GM19455 (cell line): ENCODE measurements at regions not wholly inside any gene's neighbourhood (a gene's known extent, or its start where the extent isn't known, plus 50 kb on each side); places are given as distances from the start of the nearest gene placed in this dataset.

Experiments
- ATAC-seq: cut with Tn5 transposase; IDR thresholded peaks from one replicate; pipeline ENCODE4 v1.9.1; 2021; ENCODE audit not compliant: unreplicated experiment

DNA sequence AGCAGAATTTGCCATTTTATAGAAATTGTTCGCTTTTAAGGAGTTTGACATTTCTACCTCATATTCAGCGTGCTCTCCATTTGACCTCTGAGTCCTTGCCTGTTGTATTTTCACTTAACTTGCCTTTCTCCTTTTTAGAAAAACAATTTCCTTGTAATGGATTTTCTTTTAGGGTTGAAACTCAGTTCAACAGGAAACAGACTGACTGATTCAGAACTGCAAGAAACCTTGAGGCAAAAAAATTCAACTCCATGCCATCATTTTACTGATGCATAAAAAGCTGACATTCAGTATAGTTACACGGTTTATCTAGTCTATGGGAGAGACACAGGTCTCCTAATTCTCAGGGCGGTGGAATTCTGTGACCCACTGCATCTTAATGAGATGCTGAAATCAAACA lies 59.8 kb downstream of the MRPS30 start:
- no peak for ATAC-seq

DNA sequence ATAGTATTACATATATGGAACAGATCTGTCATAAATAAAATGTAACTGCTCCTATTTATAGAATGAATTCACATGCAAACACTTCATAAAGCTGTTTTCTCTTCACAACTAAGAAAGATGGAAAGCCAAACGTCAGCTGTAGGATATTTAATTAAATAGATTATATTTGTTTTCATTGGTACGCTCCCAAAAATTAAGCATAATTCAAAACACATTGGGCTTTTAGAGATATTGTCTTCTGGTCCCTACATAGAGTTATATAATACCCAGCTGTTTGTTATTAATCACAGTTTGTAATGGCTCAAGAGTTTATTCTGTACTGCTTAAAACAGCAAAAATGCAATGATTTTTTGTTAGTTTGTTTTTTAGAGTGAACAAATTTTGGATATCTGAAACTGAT lies 61.2 kb downstream of the MRPS30 start:
- ATAC-seq: no peak

DNA sequence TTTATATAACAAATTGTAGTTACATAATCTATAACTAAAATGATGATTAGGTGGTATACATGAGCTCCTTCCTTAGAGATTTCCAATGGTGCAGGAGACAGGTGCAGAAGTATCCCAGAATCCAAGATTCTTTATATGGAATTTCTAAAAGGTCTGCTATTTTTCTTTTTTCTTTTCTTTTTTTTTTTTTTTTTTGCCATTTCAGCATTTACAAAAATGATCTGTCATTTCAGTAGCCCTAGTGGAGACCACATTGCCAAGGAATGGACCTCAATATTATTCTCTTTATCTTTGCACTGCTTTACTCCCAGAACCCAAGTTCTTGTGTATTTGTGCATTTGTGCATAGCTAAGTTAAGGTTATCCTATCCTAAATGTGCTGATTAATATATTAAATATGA lies 61.7 kb downstream of the MRPS30 start:
- no peak for ATAC-seq

DNA sequence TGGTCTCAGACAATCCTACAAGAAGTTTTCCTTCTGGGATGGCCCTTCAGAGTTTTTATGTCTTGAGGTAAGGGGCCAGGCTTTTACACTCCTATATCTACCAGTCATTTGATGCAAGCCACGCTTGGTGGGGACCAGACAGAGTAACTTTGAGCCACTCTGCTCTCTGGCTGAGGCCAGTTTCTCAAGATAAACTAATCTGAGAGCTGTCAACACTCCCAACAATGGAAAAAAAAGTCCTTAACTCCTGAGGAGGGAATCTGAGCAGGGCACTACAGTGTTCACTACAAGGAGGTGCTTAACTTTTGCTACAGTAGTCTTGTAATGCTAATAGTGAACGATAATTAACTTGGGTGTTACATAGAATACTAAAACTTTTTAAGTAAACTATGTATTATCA lies 62.7 kb downstream of the MRPS30 start:
- no peak for ATAC-seq

DNA sequence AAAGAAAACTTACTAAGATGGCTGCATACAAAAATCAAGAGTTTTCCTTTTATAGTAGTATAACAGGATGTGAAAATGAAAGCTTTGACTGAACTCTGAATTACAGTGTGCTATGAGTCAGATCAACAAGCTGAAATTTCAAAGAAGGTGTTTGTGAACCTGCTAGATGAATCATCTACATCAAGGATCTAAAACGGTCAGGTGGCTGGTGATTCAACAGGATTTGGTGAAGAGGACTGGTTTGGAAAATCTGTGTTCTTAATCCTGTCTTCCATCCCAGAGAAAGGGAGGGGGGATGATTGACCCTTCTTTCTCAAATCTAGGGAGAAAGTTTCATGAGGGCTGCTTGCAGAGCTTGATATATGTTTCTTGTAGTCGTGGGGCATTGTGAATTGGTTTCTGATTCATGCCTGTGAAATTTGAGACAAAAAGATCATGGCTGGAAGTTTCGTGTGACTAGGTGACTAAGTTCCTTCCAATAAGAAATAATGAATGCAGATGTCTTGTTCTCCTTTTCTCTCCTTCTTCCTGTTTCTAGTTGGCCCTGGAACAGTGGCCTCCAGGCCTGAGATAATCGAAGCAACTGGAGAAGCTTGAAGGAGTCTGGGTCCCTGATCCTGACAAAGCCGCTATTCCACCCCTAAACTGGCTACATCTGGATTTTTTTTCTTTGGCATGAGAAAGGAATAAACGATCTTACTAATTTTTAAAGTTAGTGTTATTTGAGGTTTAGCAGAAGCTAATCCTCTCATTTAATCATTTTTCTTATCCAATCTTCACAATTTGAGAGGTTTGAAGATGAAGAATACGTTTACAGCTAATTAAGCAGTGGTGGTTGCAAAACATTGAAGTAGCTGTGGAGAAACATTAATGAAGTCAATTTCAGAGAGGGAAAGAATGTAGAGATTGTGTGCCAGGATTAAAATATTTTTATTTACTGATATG lies 67.2 kb downstream of the MRPS30 start:
- ATAC-seq: peak; percentile 99

DNA sequence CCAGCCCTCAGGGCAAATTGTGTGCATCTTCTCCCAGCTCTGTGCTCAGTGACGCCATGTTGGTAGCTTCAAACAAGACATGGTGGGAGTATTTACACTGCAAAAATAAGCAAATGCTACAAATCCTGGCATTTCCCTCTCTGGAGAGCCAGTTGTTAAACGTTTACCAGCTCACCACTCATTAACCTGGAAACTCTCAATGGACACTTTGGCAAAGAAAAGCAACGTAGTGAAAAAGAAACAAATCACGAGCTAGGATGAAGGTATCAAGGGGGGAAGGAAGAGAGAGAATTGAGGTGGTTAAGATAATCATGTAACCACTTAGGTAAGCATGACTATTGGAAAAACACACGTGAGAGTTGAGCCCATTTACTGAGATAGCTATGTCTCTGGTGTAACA lies 72.5 kb downstream of the MRPS30 start:
- ATAC-seq: no peak

DNA sequence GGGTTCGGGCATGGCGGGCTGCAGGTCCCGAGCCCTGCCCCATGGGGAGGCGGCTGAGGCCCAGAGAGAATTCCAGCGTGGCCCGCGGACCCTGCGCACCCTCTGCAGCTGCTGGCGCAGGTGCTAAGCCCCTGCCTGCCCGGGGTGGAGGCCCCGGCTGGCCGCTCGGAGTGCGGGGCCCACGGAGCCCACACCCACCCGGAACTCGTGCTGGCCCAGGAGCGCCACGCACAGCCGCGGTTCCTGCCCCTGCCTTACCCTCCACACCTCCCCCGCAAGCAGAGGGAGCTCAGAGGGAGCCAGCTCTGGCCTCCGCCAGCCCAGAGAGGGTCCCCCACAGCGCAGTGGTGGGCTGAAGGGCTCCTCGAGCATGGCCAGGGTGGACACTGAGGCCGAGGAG lies 75.3 kb downstream of the MRPS30 start:
- no peak for ATAC-seq

DNA sequence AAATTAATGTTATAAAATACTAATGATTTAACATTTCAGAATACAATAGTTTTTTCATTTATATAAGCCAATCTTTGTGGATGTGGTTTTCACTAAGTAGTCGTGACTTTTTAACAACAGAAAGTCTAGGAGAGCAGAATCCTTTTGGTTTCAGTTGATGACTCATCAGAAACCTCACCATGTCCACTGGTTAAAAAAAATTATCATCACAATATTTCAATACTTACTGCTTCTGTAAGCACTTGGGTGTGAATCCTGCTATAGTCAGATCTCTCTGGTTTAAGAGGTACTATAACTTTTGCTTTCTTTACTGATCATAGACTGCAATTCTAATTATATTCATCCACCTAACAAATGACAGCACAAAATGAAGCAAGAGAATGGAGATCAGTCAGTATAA lies 77.2 kb downstream of the MRPS30 start:
- peak; percentile 79 for ATAC-seq

DNA sequence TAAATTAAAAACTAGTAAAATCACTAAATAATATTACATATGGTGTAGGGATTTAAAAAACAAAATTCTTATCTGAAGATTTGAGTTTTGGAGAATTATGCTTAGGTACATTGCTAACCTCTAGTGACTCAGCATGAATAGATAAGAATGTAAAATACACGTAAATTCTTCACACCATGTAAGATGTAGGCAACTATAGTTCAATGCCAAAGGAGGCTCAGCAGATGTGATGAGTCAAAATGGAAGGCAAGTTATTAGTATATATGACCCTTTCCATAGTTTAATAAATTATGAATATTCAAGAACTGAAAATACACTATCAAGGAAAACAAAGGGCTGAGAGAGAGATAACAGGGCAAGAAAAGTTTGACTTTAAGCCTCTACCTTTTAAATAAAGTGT lies 79.0 kb downstream of the MRPS30 start:
- no peak for ATAC-seq

DNA sequence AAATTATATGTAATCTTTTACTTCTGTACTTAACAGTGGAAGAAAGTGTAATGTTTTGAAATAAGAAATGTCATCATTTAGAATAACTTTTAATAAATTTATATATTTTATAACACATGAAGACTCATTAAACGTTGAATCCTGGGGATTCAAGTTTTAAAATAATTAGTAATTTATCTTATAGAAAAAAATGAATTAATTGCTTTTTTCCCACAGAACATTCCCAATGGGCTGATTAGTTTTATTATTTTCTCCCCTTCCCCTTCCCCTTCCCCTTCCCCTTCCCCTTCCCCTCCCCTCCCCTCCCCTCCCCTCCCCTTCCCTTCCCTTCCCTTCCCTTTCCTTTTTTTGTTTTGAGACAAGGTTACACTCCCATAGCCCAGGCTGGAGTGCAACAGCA lies 79.7 kb downstream of the MRPS30 start:
- ATAC-seq: no peak

DNA sequence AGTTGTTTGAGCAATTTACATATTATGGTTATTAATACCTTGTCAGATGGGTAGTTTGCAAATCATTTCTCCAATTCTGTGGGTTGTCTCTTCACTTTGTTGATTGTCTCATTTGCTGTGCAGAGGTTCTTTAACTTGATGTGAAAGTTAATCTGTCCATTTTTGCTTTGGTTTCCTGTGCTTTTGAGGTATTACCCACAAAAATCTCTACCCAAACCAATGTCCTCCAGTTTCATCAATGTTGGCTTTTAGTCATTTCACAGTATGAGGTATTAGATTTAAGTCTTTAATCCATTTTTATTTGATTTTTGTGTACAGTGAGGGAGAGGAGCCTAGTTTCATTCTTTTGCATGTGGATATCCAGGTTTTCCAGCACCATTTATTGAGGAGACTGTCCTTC lies 82.4 kb downstream of the MRPS30 start:
- no peak for ATAC-seq

DNA sequence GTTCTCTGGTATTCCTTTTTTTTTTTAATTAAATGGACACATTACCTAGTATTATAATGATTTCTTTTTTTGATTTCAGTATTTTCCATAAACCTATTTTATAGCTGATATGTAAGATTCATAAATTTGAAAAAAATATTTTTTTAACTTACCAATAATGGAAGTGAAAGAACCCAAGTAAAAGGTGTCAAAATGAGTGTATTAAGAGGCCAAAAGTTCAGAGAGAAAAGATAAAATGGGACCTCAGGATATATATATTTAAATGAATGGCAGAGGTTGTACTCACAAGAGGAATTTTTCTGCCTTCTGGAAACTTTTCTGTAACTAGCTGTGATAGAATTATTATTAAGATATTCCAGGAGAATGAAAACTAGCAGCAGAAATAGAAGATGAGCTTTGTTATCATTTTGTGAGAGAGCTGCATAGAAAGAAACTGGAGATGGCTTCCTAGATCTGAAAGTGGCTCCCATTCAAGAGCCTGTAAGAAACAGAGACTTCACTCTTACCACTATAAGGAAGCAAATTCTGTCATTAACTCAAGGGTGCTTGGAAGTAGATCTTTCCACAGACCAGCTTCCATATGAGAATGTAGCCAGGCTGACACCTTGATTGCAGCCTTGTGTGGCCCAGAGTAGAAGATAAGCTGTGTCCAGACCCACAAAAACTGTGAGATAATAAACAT lies 91.7 kb downstream of the MRPS30 start:
- ATAC-seq: no peak

DNA sequence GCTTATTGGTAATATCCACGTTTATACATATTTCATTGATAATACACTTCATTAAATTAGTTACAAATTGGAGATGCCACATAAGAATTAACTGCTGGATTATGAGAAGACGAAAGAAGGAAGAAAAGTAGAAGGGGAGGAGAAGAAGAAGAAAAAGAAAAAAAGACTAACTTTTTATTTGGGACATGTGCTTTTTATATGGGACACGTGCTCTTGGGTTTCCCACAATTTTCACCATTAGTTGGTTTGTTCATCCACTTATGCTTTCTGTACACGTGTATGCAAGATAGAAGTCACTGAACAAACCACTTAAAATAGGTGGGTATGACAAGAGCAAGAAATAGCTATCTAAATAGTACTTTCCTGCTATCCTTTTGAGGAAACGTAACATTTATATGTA lies 98.6 kb downstream of the MRPS30 start:
- ATAC-seq: no peak

DNA sequence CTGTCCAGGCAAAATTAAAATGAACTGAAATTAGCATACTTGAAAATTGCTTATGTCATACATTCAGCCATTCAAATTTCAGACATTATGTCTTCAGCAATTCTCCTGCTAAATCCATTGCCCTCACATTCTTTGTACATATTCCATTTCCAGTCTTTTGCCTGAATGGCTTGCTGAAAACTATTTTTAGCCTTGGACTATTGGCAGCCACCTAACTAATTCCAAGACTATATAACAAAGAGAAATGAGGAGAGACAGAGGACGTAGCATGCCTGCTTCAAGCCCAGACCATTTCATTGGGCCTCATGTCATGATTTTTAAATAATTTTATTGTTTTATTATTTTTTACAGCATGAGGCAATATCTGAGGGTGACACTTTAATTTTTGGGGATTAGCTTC lies 100.3 kb downstream of the MRPS30 start:
- ATAC-seq: no peak

DNA sequence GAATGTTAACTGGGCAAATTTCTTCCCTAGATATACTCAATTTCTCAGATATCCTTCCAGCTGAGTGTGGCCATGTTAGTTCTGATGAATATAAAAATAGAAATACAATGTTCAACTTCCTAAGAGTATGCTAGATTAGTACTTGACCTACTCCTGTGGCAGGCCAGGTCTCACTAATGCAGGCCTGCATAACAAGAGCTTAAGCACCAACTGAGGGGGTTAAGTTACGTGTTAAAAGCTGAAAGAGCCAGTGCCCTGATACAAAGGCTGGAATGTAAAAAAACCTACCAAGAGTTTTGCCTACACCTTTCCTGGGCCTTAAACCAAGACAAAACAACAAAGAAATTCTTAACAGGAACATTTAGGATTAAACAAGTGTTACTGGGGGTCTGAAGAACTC lies 102.8 kb downstream of the MRPS30 start:
- no peak for ATAC-seq

DNA sequence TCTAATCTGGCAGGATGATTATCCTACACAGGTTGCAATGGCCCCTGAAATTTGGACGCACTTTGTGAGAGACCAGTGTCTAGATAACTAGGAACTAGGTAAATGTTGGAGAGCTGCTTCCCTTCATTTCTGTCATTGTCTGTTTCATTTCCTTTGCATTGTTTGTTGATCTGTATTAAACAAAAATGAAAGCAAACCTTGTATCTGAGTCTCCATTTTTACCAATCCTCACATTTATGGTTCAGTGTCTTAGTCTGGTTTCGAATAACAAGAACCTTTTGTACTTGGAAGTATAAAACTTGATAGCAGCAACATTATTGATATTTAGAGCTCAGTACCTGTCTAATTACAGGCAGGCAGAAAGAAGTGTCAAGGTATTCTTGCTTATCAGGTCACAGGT lies 105.5 kb downstream of the MRPS30 start:
- ATAC-seq: no peak

DNA sequence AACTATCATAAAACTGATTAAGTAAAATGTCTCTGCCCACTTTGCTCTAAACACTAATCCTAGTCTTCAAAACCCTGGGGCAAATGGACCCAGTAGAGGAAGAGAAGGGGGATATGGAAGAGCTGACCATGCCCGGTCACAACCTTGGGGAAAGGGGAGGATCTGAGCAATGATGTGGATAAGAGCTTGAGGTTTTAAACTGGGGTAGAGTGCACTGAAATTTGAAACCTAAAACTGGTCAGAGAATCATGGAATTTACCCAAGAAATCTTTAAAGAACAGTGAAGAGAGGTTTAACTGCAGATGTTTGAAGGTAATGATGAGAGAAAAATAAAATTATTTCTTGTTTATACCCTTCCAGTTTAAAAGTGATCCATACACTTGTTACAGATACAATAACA lies 110.8 kb downstream of the MRPS30 start:
- ATAC-seq: no peak

DNA sequence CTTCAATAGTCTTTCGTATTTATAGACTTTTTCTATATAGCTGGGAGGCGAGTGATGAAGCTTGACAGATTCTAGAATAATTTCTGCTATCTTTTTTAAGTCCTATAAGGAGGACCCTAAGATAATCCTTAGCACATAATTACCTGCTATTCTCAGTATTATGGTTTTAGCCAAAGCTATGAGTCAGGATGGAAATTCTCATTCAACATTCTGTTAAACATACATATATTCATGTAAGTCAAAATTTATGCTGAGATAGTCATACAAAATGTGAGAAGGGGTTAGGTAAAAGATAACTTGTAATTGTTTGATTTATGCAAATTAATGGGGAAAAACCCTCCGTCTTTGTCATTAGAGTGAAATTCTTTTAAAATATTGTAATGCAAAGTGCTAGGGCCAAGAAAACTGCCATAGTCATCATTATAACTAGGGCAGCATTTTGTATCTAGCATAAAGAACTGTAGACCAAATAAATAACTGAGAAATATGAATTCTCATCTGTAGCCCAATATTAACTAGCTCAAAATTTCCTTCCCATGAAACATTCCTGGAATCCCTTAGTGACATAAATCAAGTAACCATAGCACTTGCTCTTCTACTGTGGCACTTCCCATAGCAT lies 118.5 kb downstream of the MRPS30 start:
- no peak for ATAC-seq

DNA sequence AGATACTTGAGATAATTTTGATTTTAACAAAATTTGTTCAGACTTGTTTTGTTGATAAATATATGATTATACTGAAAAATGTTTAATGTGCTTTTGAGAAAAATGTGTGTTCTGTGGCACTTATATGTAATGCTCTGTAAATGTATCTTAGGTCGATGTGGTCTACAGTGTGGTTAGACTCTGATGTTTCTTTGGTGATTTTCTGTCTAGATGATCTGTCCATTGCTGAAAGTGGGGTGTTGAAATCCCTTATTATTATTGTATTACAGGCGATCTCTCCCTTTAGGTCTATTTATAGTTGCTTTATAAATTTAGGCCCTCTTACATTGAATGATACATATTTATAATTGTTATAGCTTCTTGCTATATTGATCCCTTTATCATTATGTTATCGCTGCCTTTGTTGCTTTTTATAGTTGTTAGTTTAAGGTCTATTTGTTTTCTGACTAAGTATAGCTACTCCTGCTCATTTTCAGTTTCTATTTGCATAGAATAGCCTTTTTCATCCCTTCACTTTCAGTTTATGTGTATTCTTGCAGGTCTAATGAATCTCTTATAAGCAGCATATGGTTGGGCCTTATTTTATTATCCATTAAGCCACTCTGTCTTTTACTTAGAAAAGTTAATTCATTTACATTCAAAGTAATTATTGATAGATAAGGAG lies 124.3 kb downstream of the MRPS30 start:
- peak; percentile 98 for ATAC-seq

DNA sequence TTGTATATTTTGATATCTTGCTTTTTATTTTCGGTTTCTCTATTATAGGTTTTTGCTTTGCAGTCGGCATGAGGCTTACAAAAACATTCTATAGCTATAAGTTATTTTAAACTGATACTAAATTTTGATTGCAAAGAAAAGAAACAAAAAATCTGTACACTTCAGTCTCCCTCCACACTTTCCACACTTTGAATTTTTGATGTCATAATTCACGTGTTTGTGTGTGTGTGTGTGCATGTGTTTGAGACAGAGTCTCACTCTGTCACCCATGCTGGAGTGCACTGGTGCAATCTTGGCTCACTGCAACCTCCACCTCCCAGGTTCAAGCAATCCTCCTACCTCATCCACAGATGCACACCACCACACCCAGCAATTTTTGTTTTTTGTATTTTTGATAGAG lies 124.9 kb downstream of the MRPS30 start:
- no peak for ATAC-seq

DNA sequence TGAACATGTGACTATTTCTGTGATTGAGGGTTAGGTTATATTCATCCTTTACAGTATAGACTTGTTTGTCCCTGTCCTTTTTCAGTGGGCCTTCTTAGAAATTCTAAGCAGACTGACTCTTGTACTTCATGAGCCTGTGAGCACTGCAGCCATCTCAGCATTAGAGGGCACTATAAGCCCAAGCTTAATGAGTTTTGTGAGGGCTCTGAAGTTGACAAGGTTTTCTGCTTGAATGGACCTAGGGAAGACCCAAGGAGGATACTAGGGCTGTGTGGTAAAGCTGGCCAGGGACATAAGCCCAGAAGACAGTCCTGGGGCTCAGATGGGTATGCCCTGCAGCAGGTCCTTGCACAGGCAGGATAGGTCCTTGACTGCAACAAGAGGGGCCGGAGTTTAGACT lies 126.5 kb downstream of the MRPS30 start:
- no peak for ATAC-seq

DNA sequence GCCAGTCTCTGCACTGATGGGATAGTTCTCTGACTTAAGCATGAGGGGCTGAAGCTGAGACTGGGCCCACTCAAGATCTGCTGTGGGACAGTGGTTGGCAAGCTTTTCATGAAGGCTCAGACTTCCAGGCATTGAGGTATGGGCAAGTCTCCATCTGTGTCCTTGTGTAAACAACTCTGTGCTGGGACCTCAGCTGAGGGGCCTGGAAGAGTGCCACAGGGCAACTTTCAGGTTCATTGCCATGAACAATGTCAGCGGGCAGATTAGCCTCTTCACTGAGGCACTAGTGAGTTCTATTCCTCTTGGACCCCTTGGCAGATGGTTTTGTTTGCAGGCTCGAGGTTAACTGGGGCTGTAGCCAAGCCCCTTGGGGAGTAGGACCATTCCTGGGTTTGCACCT lies 127.1 kb downstream of the MRPS30 start:
- ATAC-seq: no peak
